ENCODE measurements at regions not wholly inside any gene's neighbourhood (a gene's known extent, or its start where the extent isn't known, plus 50 kb on each side); places are given as distances from the start of the nearest gene placed in this dataset.

- TF ChIP-seq POLR2AphosphoS5 (IDR thresholded peaks at IDR 0.05) (no peak), CTCF (IDR thresholded peaks at IDR 0.05) (no peak)
These were observed 249.0 kb upstream of the LUZP2 start for GRCh38 chr11:24247846-24248245.

All from suprapubic skin (tissue), 3 donors.